NCI-H345 treated with DMSO at 0.1 percent for 48 hours (cell line): ENCODE measurements at regions not wholly inside any gene's neighbourhood (a gene's known extent, or its start where the extent isn't known, plus 50 kb on each side); places are given as distances from the start of the nearest gene placed in this dataset.
"Not testable (repeated sequence)": the region's sequence is repeated elsewhere in the genome, so short reads cannot be mapped to it uniquely, and the experiment has no call there.

Experiments used
- DNase-seq: peaks from one replicate; lab custom pipeline; 2025; ENCODE audit not compliant: unreplicated experiment; lab: John Stamatoyannopoulos, UW

DNA sequence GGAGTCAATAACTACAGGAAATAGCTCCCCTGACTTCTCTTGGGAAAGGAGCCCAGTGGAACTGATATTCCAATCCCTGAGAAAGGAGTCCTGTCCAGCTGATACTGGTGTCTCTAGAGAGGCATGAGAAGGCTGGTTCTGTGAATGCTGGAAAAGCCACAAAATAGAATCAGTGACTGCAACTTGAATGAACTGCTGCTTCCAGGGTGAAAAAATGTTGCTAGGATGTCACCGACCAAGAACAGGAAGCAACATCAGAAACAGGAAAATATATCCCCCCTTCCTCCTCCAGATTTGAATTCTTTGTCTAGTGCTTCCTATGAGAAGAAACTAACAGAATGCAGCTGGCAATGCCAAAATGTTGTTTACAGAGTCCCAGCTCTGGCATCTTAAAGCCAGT, 269.3 kb upstream of the LYPLAL1 start:
- DNase-seq = no peak

DNA sequence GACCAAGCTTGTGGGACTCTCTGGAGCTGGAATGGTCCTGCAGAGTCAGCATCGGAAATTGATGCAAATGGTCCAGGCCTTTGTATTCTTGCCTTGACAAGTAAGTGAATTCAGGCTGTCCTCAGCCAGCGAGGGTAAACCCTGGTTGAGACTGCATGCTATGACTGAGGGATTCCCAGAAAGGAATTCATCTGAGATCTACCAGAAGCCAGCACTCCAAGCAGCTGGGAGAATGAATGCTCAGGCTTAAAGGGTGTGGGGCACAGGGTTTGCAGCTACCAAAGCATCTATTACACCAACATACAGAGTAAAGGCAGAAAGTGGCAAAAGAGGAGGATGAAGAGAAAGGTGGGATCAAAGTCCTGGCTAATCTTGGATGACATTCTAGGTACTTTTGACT, 257.0 kb upstream of the LYPLAL1 start:
- DNase-seq = no peak

DNA sequence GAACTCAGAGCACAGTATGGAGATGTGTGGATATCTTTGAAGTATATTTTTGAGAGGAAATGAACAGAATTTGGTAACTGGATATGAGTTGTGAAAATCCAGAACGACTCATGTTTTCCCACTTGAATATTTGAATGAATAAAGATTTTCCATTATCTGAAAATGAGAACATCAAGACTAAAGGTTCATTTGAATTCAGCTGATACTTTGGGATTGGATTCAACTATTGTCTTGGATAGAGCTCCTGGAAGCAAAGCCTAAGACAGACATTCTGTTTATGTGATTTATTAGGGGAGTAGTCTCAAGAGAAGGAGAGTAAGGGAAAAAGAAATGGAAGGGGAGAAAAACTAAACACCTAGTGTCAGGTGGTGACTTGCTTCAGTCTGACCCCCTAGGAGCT, 256.0 kb upstream of the LYPLAL1 start:
- no peak for DNase-seq

- DNase-seq = no peak
Measured at GRCh38 chr1:218925777-218926176, 247.9 kb upstream of the LYPLAL1 start.

GRCh38 chr1:218926631-218927030, 247.0 kb upstream of the LYPLAL1 start:
- no peak for DNase-seq

DNA sequence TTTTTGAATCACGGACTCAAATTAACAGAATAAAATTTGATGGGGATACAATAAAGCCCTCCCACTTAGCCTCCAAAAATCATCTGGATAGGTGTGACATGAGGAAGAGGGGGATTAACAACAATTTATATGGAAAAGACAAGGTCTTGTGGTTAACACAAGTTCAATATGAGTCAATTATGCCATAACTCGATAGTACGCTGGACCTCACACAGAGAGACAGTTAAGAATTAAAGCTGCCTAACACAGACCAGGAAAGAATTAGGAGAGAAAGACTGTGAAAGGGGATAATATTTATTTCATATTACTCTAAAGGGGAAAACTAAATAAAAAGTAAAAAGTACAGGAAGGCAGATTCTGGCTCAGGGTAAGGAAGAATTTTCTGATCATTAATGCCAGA, 243.7 kb upstream of the LYPLAL1 start:
- no peak for DNase-seq

- DNase-seq = no peak
Measured at GRCh38 chr1:218930472-218931241, 243.0 kb upstream of the LYPLAL1 start.

DNA sequence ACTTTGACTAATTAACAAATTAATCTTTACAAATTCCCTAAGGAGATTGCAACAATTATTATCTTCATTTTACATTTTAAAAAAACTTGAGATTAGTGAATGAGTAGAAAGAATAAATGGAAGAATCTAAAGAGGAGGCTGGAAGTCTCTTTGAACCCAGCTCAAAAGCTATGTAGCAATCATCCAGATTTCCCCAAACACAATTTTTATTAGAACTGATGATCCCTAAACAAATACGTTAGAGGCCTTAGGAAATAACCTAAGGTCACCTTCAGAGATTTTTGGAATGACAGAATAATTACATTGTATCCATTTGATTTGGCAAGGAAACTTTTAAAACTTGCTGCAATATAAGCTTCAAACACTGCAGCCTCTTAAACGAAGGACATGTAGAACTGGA, 242.4 kb upstream of the LYPLAL1 start:
- no peak for DNase-seq

DNA sequence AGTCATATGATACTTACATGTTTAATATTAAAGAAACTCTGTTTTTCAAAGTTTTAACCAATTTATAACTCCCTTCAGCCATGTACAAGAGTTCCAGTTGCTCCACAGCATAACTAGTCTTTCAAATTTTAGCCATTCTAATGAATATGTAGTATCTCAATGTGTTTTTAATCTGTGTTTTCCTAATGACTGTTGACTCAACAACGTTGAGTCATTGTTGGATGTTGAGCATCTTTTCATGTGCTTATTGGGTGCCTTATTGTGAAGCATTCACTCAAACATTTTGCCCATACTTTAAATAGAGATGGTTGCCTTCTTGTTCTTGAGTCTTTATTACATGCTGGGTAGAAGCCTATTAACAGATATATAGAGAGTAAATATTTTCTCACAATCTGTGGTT, 240.2 kb upstream of the LYPLAL1 start:
- no peak for DNase-seq

DNA sequence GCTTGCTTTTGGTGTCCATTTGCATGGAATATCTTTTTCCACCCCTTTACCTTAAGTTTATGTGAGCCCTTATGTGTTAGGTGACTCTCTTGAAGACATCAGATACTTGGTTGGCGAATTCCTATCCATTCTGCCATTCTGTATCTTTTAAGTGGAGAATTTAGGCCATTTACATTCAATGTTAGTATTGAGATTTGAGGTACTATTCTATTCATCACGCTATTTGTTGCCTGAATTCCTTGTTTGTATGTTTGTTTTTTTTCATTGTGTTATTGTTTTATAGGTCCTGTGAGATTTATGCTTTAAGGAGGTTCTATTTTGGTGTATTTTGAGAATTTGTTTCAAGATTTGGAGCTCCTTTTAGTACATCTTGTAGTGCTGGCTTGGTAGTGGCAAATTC, 238.3 kb upstream of the LYPLAL1 start:
- DNase-seq = not testable (repeated sequence)

- no peak for DNase-seq
Measured at GRCh38 chr1:218938259-218938658, 235.4 kb upstream of the LYPLAL1 start.

- no peak for DNase-seq
Measured at GRCh38 chr1:218939095-218939494, 234.6 kb upstream of the LYPLAL1 start.

DNA sequence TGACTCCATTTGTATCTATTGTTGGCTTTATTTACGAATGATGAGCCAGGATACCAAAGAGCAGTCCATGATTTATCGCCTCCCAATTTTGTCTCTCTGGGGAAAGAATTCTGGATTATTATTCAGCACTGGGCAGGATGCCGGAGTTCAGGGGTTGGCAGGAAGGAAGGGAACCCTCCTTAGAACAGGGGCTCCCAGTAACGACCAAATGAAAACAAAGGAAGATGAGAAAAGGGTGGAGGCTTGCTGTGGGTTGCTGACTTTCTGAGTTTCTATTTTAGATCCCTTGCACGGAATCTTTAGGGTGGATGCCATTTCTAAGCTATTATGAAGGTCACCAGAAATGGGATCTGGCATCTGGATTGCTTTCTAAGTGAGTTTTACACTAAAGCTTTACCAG, 231.2 kb upstream of the LYPLAL1 start:
- no peak for DNase-seq

DNA sequence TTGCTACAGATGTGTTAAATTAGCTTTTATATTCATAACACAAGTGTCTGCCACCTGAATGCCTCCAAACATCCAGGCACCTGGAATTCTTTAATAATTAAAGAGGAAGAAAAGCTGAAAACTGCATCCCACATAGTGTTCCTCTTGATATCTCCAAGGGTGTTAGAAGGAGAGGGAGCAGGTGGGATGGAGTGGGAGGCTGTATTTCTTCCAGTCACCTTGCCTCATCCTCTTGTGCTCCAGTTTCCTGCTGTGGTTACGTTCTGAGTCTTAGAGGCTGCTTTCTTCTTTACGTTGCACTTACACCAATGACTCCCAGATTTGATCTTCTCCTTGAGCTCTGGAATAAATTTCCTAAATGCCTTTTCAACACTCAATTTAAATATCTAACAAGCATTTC, 230.3 kb upstream of the LYPLAL1 start:
- no peak for DNase-seq

GRCh38 chr1:218945050-218945449, 228.6 kb upstream of the LYPLAL1 start:
- DNase-seq = no peak

DNA sequence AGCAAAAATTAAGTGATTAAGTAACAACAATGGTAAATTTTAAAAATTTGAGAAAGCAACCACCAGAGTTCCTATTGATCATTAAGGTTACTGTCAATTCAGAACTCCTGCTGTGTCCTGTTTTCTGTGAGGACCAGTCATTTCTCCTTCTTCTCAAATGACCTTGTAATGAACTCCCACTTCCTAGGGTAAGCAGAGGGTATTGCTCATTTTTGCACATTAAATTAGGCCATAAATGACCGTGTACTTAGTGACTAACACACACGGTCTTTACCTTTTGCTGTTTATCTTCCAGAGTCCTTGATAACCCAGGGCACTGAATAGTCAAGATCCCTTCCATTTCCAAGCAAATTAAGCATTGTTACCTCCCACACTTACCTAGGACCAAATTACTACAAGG, 227.5 kb upstream of the LYPLAL1 start:
- DNase-seq = no peak

DNA sequence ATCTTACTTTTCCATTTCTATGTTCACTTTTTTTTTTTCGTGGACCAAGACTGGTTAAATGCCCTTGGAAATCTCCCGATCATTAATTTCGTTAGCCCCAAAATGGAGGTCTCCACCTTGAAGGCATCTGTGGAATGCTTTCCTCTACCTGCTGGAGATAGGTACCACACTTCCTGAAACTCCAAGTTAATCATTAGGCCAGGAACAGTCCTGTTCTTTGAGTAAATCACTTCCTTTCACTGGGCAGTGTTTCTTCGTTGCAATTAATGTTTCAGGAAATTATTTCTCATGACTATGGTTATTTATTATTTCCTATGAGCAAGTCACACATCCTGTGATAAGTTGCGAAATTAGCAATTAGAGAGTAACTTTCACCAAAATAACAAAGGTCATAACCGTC, 225.2 kb upstream of the LYPLAL1 start:
- DNase-seq = no peak

GRCh38 chr1:218953386-218953785, 220.3 kb upstream of the LYPLAL1 start:
- DNase-seq = no peak

- DNase-seq = no peak
Measured at GRCh38 chr1:218957971-218958370, 215.7 kb upstream of the LYPLAL1 start.

DNA sequence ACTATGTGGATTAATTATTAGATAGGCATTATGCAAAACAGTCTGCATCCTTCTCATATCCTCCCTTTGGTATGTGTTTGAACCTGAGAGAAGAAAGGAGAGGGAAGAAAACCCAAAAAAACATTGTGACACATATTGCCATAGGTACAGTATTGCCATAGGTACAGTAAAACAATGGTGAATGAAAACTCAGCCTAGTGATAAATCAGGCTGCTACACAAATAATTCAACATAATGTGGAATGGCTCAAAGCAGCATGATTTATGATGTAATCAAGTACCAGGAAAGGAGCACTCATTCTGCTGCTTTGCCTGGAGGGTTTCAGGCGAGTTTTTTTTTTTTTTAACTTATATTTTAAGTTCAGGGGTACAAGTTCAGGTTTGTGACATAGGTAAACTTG, 213.9 kb upstream of the LYPLAL1 start:
- no peak for DNase-seq

DNA sequence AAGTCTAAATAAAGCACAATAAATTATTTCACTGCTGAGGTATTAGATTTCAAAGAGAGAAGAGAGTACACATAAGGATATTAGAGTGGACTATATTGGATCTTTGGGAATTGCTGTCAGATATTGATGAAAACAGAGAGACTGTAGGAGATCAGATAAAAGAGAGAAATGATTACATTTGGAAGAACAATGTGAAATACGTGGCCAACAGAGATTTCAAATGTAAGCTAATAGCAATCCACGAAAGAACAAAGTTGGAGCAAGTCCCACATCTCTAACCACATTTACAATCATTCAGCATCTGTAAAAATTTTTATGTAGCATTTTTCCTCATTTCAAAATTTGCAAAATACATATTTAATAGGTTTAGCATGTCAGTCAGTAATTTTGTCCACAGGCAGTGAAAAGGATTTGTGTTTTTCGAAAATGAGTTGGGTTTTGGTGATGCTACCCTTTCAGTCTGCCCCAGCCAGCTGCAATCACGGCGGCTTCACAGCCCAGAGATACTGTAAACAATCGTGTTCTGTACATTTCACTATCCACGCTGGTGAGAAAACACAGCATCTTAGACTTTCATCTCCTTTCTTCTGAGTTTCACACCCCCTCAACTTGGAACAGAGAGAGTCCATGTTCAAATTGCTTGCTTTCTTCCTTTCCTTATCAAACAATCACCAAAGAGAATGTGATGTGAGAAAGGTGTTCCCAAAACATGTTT, 209.1 kb upstream of the LYPLAL1 start:
- DNase-seq = no peak

- no peak for DNase-seq
Measured at GRCh38 chr1:218965821-218966220, 207.9 kb upstream of the LYPLAL1 start.

GRCh38 chr1:218967254-218967653, 206.4 kb upstream of the LYPLAL1 start:
- DNase-seq = no peak
